ENCODE measurements at regions not wholly inside any gene's neighbourhood (a gene's known extent, or its start where the extent isn't known, plus 50 kb on each side); places are given as distances from the start of the nearest gene placed in this dataset.

DNA sequence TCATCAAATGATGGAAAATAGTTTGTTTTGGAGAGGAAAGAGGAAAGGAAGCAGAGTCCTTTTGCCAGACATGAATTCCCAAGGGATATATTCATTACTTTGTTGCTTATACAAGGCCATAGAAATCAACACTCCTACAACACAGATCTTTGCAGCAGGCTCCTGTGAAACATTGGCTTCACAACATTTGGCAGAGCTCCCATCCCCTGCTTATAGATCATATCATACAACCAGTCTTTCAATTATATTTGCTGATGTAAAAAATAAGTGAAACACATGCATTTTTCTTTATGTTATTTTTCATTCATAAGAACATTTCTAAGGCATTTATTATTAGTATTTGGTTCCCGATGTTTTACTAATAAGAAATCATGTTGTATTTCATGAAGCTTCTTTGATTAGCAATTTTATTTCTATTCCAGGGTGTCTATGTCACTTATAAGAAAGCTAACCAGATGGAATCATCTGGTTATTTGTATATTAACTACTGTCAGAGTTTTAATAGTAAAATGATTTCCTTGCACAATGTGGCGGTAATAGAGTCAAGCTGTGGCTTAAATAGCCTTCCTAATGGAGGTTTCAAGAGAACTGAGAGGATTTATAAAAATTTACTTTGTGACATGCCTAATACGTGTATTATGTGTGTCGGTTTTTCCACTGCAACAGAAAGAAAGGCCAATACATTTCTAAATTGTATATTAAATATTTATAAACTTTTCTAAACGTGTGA, 470.3 kb upstream of the NCAM2 start:
- Mint-ChIP-seq H3K36me3 (ENCODE audit: low read depth) (no peaks in the 10 kb centered on the region), H3K4me1 (ENCODE audit: low read depth) (no peaks in the 10 kb centered on the region), H3K27ac (no peak overlapping the region), H3K27me3 (no peaks in the 10 kb centered on the region), H3K4me3 (no peak overlapping the region), H3K9me3 (peaks cover 3% of the 10 kb centered on the region)
- POLR2A ChIA-PET, result no interaction called here
- DNase-seq (no peak), ATAC-seq (no peak)
- intact Hi-C loops (cut with micrococcal nuclease), result no loop called here
- CTCF ChIA-PET, result no interaction called here
- TF ChIP-seq, protein P1, sequence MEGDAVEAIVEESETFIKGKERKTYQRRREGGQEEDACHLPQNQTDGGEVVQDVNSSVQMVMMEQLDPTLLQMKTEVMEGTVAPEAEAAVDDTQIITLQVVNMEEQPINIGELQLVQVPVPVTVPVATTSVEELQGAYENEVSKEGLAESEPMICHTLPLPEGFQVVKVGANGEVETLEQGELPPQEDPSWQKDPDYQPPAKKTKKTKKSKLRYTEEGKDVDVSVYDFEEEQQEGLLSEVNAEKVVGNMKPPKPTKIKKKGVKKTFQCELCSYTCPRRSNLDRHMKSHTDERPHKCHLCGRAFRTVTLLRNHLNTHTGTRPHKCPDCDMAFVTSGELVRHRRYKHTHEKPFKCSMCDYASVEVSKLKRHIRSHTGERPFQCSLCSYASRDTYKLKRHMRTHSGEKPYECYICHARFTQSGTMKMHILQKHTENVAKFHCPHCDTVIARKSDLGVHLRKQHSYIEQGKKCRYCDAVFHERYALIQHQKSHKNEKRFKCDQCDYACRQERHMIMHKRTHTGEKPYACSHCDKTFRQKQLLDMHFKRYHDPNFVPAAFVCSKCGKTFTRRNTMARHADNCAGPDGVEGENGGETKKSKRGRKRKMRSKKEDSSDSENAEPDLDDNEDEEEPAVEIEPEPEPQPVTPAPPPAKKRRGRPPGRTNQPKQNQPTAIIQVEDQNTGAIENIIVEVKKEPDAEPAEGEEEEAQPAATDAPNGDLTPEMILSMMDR (IDR thresholded peaks at IDR 0.05), result no peak

DNA sequence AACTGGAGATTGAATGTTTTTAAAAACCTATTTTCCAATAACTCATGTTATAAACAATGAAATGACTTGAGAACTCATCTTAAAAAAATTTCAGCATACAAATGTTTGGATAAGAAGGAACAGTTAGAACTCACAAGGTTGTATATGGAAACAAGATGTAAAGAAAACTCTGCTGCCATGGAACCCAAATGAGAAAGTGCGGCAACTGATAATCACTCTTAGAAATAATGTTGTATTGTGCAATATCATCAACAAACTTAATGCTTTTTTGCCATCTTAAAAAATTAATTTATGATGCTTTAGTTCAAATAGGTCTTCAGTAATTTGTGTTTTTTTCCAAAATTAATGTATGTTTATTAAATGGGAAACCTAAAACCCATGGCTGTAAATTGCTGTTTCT, 461.1 kb upstream of the NCAM2 start:
- Mint-ChIP-seq H3K9me3 (peaks cover 8% of the 10 kb centered on the region), H3K27me3 (no peaks in the 10 kb centered on the region), H3K4me3 (no peak overlapping the region), H3K36me3 (ENCODE audit: low read depth) (no peaks in the 10 kb centered on the region), H3K27ac (no peak overlapping the region), H3K4me1 (ENCODE audit: low read depth) (no peaks in the 10 kb centered on the region)
- ATAC-seq, result no peak
- DNase-seq, result no peak
- ChIA-PET POLR2A (no interaction called here), CTCF (no interaction called here)
- intact Hi-C loops (cut with micrococcal nuclease), result no loop called here
- TF ChIP-seq, protein P1 (IDR thresholded peaks at IDR 0.05), result no peak

DNA sequence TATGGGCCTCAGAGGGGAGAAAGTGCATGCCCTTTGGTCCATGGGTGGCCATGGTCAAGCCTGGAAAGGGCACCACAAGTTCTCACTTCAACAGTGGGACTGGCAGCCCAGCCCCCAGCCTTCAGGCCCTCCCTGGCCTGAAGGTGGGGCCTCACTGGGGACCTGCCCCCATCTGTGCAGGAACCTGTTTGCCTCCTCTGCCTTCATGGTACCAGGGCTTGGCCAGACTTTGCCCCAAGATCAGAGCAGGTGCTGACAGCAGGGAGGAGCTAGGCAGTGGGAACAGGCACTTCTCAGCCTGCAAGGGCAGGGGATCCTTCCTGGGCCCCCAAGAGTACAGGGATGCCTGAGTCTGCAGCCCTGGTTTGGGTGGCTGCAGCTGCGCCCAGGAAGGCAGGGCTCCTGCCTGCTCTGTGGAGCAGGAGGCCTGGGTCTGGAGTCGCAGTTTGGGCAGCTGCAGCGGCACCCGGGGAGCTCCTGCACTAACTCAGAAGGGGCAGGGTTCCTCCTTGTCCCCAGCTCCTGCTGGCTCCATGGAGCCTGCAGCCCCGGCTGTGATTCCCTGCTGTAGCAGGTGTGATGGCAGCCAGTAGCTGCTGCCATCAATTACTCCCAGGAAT, 460.1 kb upstream of the NCAM2 start:
- DNase-seq (no peak), ATAC-seq (no peak)
- ChIA-PET POLR2A (no interaction called here), CTCF (no interaction called here)
- no peak overlapping the region for H3K4me3 Mint-ChIP-seq
- TF ChIP-seq, protein P1 (IDR thresholded peaks at IDR 0.05), result no peak
- intact Hi-C loops (cut with micrococcal nuclease), result no loop called here
- H3K9me3 Mint-ChIP-seq, result peaks cover 8% of the 10 kb centered on the region
- H3K36me3 Mint-ChIP-seq (ENCODE audit: low read depth), result no peaks in the 10 kb centered on the region
- no peaks in the 10 kb centered on the region for H3K4me1 Mint-ChIP-seq (ENCODE audit: low read depth)
- H3K27me3 Mint-ChIP-seq, result no peaks in the 10 kb centered on the region
- no peak overlapping the region for H3K27ac Mint-ChIP-seq

DNA sequence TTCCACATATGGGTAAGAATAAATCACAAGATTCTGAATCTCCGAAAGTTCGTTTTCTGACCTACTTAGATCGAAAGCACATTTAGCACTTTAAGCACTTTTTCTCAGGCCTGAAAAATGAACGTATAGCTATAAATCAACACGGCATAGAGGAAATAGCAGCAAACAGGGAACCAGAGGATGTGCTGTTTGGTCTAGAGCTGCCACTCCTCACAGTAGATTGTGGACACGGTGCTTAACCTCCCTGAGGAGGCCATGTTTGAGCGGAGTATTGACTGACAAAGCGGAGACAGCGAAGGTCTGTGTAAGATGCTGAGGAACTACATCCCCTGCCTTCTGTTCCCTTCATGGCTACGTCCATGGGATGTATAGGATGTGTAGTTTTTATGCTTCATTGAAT, 452.8 kb upstream of the NCAM2 start:
- H3K27ac Mint-ChIP-seq, result no peak overlapping the region

DNA sequence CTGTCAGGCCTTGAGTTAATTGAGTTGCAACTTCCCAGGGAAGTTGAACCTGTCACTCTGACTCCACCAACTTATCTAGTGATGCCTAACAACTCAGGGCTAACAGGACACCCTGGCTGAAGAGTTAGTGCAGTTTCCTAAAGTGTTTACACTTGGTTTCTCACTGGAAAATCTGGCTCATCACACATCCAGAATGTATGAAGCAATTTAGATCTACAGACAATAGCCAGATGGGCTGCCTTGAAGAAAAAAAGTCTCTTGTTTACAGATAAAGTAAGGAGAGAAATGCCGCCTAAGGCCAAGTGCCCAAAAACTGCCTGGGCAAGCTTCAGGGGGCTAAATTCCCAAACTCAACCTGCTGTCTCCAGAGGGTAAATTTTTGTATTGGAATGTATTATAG, 446.3 kb upstream of the NCAM2 start:
- DNase-seq (no peak), ATAC-seq (no peak)
- ChIA-PET CTCF (no interaction called here), POLR2A (no interaction called here)
- intact Hi-C loops (cut with micrococcal nuclease), result no loop called here
- Mint-ChIP-seq H3K4me3 (no peak overlapping the region), H3K4me1 (ENCODE audit: low read depth) (no peaks in the 10 kb centered on the region), H3K9me3 (peaks cover 4% of the 10 kb centered on the region), H3K27me3 (no peaks in the 10 kb centered on the region), H3K27ac (no peak overlapping the region), H3K36me3 (ENCODE audit: low read depth) (no peaks in the 10 kb centered on the region)
- TF ChIP-seq, protein P1 (IDR thresholded peaks at IDR 0.05), result no peak

More for the DNA sequence above, 452.8 kb upstream of the NCAM2 start:
- TF ChIP-seq, protein P1 (IDR thresholded peaks at IDR 0.05), result no peak
- DNase-seq (no peak), ATAC-seq (no peak)
- Mint-ChIP-seq H3K36me3 (ENCODE audit: low read depth) (no peaks in the 10 kb centered on the region), H3K27me3 (no peaks in the 10 kb centered on the region), H3K4me3 (no peak overlapping the region), H3K9me3 (peaks cover 6% of the 10 kb centered on the region), H3K4me1 (ENCODE audit: low read depth) (no peaks in the 10 kb centered on the region)
- ChIA-PET CTCF (no interaction called here), POLR2A (no interaction called here)
- intact Hi-C loops (cut with micrococcal nuclease), result no loop called here
